ENCODE measurements at regions not wholly inside any gene's neighbourhood (a gene's known extent, or its start where the extent isn't known, plus 50 kb on each side); places are given as distances from the start of the nearest gene placed in this dataset.
"Not testable (repeated sequence)": the region's sequence is repeated elsewhere in the genome, so short reads cannot be mapped to it uniquely, and the experiment has no call there.

GRCh38 chr5:89067362-89067761 is 184.4 kb upstream of the MEF2C start:
- no peak for DNase-seq (ENCODE audit: low read depth in 2 of 3, low spot score in 2 of 3)

GRCh38 chr5:89065919-89066318 is 182.9 kb upstream of the MEF2C start:
- DNase-seq (ENCODE audit: low read depth in 2 of 3, low spot score in 2 of 3): no peak

GRCh38 chr5:89064736-89065135 is 181.8 kb upstream of the MEF2C start:
- DNase-seq (ENCODE audit: low read depth in 2 of 3, low spot score in 2 of 3): no peak

- DNase-seq (ENCODE audit: low read depth in 2 of 3, low spot score in 2 of 3): no peak
These were observed 181.1 kb upstream of the MEF2C start for GRCh38 chr5:89064054-89064453.

GRCh38 chr5:89060768-89061167 is 177.8 kb upstream of the MEF2C start:
- no peak for DNase-seq (ENCODE audit: low read depth in 2 of 3, low spot score in 2 of 3)

GRCh38 chr5:89059274-89059673 is 176.3 kb upstream of the MEF2C start:
- DNase-seq (ENCODE audit: low read depth in 2 of 3, low spot score in 2 of 3): no peak

GRCh38 chr5:89055695-89056085 is 172.7 kb upstream of the MEF2C start:
- no peak for DNase-seq (ENCODE audit: low read depth in 2 of 3, low spot score in 2 of 3)

GRCh38 chr5:89055015-89055694 is 172.2 kb upstream of the MEF2C start:
- DNase-seq (ENCODE audit: low read depth in 2 of 3, low spot score in 2 of 3): no peak

- DNase-seq (ENCODE audit: low read depth in 2 of 3, low spot score in 2 of 3): no peak
These were observed 170.6 kb upstream of the MEF2C start for GRCh38 chr5:89053547-89053946.

GRCh38 chr5:89050062-89050461 is 167.1 kb upstream of the MEF2C start:
- DNase-seq (ENCODE audit: low read depth in 2 of 3, low spot score in 2 of 3): not testable (repeated sequence)

GRCh38 chr5:89047571-89047970 is 164.6 kb upstream of the MEF2C start:
- no peak for DNase-seq (ENCODE audit: low read depth in 2 of 3, low spot score in 2 of 3)

- DNase-seq (ENCODE audit: low read depth in 2 of 3, low spot score in 2 of 3): no peak
These were observed 162.2 kb upstream of the MEF2C start for GRCh38 chr5:89045216-89045615.

- DNase-seq (ENCODE audit: low read depth in 2 of 3, low spot score in 2 of 3): no peak
These were observed 161.8 kb upstream of the MEF2C start for GRCh38 chr5:89044674-89045200.

- DNase-seq (ENCODE audit: low read depth in 2 of 3, low spot score in 2 of 3): no peak
These were observed 160.7 kb upstream of the MEF2C start for GRCh38 chr5:89043676-89044075.

GRCh38 chr5:89042746-89043145 is 159.8 kb upstream of the MEF2C start:
- no peak for DNase-seq (ENCODE audit: low read depth in 2 of 3, low spot score in 2 of 3)

GRCh38 chr5:89041976-89042375 is 159.0 kb upstream of the MEF2C start:
- DNase-seq (ENCODE audit: low read depth in 2 of 3, low spot score in 2 of 3): no peak

GRCh38 chr5:89041249-89041779 is 158.3 kb upstream of the MEF2C start:
- no peak for DNase-seq (ENCODE audit: low read depth in 2 of 3, low spot score in 2 of 3)

GRCh38 chr5:89036704-89037489 is 153.9 kb upstream of the MEF2C start:
- DNase-seq (ENCODE audit: low read depth in 2 of 3, low spot score in 2 of 3): no peak

- no peak for DNase-seq (ENCODE audit: low read depth in 2 of 3, low spot score in 2 of 3)
These were observed 153.2 kb upstream of the MEF2C start for GRCh38 chr5:89036166-89036565.

- DNase-seq (ENCODE audit: low read depth in 2 of 3, low spot score in 2 of 3): no peak
These were observed 151.6 kb upstream of the MEF2C start for GRCh38 chr5:89034588-89034987.

GRCh38 chr5:89030798-89031197 is 147.8 kb upstream of the MEF2C start:
- DNase-seq (ENCODE audit: low read depth in 2 of 3, low spot score in 2 of 3): no peak

- no peak for DNase-seq (ENCODE audit: low read depth in 2 of 3, low spot score in 2 of 3)
These were observed 145.8 kb upstream of the MEF2C start for GRCh38 chr5:89028595-89029285.

Data from activated CD8-positive, alpha-beta memory T cell treated with anti-CD3 and anti-CD28 coated beads for 48 hours (primary cell).